ENCODE measurements at regions not wholly inside any gene's neighbourhood (a gene's known extent, or its start where the extent isn't known, plus 50 kb on each side); places are given as distances from the start of the nearest gene placed in this dataset.

DNA sequence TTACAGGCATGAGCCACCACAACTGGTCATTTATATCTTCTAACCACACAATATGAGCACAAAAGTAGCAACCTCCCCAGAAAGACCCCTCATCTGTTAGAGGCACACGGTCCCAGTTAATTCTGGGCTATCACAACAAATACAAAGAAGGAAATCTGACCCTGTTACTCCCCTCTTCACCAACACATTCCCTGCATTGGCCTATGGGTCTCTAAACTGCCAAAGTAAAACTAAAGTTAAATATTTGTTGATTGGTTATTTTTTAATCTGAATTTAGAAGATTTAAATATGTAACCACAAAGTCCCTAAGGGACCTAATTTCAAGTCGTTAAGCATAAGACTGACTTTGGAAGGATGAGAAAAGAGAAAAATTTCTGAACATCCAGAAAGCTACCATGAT is 496.7 kb upstream of the NMUR2 start:
- DNase-seq, result no peak

DNA sequence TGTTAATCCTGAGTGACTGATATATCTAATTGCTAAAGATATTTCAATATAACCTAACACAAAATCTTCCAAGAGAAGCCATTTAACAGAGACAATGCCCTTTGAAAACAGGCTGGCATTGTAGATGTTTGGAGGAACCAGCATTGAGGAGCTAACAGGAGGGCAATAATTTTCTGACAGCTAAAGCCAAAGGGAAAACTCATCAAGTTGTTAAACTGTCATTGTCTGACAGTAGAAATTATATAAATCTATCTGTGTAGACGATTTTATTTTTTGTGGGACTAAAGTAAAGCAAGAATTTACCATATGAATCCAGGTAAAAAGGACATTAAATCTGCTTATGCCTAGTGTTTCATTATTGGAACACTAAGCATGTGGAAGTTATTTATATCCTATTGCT is 500.2 kb upstream of the NMUR2 start:
- DNase-seq, result no peak

DNA sequence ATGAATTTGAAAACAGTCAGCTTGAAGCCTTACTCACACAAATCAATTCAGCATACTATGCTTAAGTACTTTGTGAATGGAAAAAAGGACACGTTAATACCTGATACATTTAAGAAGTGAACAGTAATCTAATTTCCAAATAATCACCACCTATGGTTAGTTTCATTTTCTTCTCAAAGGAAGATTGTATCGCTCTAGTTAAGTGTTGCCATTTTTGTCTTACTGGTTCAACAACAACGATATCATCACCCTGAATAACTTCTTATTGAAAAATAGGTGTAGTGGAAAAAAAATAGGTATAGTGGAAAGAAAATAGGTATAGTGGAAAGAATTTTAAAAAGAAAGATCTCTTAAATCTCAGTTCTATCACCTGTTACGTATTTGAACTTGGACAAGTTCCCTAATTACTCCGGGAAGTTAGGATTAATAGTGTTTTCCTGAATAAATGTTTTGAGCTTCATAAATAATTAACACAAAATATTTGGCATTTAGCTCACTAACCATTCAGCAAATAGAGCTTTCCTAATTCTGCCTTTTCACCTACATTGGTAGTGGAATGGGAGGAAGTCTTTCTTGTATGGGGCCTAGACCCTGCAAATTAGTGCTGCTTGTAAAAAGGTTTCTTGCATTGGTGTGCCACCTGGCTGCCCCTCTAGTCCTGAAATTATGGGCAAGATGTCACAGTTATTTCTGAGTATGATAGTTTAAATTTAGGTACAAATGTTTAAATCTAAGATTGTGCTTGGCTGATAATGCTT is 502.6 kb upstream of the NMUR2 start:
- DNase-seq, result no peak

DNA sequence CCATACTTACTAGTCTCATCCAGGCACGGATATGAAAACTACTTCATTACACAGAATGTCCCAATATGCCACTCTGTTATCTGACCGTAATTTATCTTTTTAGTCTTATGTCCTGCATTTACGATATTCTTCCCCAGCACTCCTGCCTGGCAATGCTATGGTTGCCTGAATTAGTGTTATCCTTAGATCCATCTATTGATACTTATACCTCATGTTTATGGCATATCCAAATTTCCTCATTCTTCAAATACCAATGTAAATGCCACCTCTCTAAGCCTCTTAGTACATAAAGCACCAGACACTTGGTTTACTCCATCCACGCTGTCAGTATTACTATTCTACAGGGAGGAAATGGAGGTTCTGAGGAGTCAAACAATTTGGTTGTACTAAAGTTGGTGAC is 507.8 kb upstream of the NMUR2 start:
- no peak for DNase-seq

DNA sequence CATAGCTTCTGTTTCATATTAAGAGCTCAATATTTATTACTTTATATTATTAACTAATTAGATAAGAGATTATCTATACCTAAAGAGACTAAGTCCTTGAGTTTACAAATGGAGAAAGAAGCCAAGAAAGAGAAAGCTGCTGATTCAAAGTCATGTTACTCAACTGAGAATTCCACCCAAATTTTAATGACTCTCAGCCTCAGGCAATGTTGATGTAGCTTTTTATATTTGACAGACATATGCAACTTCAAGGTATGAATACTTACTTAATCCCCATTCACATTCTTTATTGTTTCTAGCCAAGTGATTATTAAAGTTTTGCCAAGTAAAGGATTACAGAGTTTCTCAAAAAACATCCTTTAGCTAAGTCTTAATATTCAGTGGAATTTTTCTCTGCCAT is 527.5 kb upstream of the NMUR2 start:
- no peak for DNase-seq

DNA sequence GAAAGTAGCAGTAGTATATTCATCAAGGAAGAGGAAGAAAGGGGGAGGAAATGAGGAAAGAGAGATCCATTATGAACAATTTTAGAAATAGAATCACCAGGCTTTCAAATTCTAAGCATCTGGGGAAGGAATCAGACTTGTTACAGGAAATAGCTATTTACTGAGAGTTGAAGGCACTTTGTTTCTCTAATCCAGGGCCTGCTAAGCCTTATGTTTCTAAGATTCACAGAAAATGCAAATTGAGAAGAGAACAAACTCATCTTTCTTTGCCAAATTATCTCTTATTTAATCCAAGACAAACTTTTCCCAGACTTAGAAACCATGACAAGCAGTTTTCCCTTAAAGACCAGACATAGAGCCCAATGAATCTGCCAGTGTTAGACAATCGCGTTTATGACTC is 528.0 kb upstream of the NMUR2 start:
- no peak for DNase-seq

DNA sequence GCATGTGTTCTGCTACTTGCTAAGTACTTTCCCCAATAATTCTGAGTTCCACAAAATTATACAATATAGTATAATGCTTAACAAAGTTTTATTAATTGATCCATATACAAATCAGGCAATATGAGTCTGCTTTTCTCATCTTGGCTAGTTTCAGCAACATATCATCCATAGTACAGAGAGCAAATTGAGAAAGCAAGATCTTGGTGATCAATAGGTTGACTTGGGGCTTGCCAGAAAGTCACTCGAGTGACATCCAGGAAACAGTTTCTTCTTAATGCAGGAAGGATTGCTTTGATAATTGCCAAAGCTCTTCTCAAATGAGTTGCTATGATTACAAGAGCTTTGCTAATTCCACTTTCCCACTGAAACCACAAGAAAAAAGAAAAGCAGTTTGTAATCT is 533.6 kb upstream of the NMUR2 start:
- DNase-seq, result no peak

DNA sequence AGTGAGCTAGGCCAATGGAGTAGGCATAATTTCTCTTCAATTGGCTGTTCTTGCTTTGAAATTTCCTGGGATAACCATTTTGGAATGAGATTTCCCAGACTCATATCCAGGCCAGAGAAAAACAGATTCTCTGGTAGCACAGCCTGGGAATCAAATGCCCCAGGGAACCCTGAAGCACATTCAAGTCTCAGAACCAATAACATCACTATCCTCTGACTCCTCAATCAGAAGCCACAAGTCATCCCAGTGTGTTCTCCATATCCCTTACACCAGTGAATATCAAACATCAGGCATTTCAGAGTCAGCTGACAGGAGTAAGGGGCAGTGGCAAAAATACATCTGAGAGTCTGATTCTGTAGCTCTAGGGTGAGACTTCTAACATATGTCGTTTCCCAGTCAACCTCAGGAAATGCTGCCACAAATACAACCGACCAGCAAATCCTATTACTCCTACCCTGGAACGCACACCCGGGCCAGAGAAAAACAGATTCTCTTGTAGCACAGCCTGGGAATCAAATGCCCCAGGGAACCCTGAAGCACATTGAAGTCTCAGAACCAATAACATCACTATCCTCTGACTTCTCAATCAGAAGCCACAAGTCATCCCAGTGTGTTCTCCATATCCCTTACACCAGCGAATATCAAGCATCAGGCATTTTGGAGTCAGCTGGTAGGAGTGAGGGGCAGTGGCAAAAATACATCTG is 537.7 kb upstream of the NMUR2 start:
- DNase-seq, result no peak

DNA sequence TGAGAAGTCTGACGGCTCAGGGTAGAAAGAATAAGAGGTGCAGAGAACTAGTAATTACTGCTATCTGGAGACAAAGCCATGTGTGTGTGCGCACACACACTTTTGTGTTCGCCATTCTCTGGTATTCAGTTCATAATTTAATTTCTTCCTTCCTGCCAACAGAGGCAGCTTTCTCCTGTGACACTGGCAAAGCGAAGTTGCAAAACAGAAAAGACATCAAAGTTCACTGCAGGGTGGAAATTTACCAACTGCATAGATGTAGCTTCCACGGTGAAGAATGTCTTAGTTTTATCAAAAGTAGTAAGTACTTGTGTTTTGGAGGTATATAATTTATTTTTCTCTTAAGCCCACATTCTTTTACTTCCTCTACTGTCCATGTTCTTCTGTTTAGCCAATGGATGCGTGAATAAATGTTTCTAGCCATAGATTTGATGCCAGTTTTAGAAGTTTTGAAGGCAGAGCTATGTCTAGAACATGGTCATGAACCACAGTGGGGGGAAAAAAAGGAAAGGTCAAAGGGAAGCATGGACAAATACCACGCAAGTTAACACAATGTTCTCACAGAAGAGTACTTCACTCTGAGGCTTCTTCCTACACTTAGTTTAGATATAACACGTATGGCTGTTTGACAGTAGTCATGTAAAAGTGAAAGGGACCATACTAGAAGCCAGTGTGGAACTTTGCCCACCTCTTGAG is 536.5 kb upstream of the GRIA1 start:
- DNase-seq, result no peak

DNA sequence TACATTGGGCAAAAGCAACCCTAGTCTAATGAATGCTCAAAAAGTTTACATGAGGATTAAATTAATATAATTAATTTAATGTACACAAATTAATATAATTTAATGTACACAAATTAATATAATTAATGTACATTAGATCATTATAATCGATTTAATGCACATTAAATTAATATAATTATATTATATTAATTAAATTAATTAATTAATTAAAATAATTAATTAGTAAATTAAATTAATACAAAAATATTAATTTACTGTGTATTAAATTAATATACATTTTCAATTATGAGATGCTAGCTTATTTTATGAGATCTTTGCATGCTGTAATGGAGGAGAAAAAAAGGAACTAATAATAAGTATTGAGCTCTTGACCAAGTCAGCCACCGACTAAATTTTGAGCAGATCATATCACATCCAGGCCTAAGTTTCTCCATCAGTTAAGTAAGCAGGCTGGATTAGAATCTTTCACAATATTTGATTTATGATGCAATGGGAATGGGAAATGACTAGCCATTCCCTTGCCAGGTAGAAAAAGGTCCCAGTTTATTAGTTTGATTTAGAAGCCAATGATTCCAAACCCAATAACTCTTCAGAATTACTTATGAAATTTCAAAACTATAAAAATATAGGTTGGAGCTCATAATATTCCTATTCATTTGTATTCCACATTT is 533.4 kb upstream of the GRIA1 start:
- DNase-seq, result no peak

DNA sequence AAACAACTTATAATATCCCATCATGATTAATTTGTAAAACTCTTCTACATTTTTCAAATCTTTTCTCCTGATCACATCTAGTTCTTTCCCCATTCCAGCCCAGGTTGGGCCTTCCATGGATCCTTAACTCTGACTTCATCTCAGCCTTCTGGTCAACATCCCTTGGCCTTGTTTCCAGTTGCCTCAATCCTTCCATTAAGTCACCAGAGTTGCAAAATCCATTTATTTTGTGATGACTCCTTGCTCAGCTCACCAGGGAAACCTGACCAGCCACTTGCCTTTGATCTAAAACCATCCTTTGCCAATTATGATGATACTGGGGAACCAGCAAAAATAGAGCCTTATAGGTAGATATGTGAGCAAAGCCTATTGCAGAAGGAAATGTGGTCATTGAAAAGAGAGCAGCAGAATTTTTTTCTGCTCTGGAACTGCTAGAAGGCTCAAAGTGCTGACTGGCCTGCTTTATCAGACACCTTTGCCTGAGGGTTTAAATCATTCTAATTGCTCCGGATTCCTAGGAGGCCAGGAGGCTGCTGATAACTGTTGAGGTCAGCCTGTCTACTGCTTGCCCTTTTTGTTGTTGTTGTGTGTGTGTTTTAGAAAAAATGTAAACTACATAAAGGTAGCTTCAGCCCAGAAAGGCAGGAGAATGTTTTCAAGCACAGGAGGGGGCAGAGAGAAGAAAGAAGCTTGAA is 512.2 kb upstream of the GRIA1 start:
- DNase-seq, result no peak

DNA sequence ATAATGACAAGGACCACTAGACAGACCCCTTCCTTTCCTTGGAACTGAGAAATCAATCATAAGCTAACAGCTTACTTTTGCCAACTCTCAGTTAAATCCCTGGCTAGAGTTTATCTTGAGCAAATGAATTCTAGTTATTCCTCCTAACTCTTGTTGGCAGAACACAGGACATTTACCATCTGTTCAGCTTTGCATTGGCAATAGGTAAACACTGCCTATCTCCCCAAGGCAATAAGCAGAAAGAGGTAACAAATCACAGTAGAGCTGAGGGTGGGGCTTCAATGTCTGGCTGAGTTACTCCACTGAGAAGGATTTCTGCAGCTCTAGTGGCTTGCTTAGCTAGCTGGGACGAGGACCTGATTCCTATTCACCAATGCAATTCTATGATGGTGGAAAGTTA is 503.3 kb upstream of the GRIA1 start:
- DNase-seq, result no peak

DNA sequence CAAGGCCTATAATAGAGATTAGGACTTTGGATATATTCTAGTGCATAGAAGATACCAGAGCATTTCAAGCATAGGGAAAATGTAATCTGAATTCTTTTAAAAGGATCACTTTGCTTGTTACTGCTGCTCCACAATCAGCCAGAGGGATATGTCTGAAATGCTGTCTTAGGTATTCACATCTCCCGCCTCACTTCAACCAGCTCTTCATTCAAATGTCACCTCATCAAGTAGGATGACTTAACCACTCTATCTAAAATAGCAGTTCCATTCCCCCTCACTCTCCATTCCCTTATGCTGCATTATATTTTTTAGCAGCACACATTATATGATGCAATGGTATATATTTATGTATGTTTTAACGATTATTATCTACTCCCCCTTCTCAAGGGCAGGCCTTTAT is 500.3 kb upstream of the GRIA1 start:
- DNase-seq, result no peak

DNA sequence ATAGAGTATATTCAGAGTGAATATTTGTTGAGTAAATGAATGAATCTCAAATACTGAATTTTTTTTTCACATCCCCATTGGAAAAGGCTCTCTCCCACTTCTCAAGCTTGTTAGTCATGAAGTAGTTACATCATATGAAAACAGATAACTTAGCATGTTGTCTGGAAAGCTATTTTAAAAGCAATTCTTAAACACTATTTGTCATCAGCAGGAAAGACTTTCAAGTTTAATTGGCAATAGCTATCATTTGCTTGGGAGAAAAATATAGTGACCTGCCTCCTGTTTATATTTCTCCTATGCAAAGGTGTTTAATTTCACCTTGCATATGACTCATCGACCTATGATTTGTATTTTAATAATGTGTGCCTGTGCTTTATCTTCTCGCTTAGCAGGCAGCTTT is 499.8 kb upstream of the GRIA1 start:
- no peak for DNase-seq

DNA sequence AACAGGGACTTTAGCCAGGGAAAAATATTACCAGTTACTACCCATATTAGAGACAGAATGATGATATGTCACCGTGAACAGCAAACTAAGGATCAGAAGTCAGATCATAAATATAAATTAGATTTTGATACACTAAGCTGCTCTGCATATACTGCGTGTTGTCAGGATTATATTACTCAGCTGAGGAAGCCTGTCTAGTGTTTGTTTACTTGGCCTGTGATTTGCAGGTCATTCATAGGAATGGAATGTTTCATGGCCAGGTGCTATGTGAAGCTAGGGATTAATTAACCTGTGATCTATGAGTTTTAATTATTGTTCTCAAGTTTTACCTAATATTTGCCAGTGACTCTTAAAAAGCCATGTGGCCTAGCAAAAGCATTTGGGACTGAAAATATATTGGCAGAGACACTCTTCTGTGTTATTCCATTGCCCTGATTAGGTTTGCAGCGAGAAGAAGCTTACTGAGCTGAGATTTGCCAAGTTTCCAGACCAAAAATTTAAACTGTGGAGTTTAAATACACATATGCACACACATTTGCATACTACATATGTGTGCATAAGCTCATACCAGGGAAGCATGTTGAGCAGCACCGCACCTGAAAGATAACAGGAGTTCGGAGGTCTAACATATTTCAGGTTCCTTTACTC is 496.3 kb upstream of the GRIA1 start:
- no peak for DNase-seq

DNA sequence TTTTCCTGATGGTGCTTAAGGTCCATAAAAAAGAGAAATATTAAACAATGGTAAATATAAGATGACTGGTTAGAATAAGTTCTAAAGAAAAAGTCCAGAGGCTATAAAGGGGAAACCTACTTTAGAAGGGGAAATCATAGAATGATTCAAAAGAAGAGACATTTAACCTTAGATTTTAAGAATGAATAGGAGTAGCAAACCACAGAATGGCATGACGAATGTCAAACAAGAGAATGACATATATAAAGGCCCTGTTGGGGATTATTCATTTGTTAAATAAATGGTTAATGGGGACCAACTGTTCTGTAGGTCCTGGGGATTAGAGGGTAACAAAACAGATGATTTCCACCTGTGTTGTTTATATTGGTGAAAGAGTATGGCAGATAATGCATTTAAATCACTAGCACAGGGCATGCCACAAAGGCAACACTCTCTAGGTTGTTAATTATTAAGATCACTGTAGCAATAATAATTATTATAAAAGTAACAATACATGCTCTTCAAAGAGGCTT is 495.2 kb upstream of the GRIA1 start:
- DNase-seq, result no peak

DNA sequence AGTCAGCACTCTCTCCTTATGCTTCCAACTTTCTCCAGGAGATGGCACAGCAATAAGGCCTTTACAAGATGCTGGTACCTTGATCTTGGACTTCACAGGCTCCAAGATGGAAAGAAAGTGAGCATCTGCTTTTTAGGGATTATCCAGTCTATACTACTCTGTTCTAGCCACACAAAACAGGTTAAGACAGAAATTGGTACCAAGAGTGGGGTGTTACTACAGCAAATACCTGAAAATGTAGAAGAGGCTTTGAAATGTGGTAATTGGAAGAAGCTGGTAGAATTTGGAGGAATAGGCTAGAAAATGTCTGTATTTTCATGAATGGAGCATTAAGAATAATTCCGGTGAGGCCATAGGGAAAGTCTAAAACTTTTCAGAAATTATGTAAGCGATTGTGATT is 484.8 kb upstream of the GRIA1 start:
- DNase-seq, result no peak

DNA sequence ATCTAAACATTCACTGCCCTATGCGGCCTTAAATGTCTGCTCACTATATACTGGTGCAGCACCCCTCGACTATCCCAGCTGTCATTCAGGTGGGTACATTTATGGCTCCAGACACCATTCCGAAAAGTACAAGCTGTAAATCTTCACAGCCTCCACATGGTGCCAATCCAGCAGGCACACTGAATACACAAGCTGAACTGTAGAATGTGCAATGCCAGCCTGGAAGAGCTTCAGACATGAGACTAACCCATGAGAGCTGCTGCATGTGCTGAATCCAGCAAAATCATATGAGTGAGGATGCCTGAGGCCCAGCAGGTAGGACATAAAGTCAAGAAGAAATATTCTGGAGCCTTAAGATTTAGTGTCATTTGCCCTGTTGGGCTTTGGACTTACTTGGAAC is 483.8 kb upstream of the GRIA1 start:
- no peak for DNase-seq

DNA sequence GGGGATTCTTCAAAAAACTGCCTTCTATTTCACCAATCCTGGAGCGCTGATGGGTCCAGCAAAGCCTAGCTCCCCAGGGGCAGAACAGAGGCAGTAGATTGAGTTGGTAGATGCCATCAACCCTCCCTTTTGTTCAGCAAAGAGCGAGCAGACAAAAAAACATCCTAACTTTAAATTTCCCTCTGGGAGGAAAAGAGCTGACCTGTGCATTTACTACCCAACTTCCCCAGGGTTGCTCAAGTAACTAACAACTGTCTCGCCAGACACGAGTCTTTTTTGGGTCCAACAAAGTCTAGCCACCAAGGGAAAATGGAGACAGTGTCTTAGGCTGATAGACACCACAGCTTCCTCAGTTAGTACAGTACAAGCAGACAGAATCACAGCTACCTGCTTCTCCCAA is 476.3 kb upstream of the GRIA1 start:
- DNase-seq, result no peak

DNA sequence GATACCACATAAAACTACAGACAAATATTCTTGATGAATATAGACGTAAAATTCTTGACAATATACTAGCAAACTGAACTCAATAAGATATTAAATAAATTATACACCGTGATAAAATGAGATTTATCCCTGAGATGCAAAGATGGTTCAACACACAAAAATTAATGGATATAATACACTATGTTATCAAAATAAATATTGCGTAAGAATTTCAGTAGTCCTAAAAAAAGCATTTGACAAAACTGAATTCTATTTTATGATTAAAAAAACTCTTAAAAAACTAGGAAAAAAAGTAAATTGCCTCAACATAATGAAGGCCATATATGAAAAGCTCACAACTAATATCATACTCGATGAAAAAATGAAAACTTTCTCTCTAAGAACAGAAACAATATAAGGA is 472.3 kb upstream of the GRIA1 start:
- DNase-seq, result no peak

DNA sequence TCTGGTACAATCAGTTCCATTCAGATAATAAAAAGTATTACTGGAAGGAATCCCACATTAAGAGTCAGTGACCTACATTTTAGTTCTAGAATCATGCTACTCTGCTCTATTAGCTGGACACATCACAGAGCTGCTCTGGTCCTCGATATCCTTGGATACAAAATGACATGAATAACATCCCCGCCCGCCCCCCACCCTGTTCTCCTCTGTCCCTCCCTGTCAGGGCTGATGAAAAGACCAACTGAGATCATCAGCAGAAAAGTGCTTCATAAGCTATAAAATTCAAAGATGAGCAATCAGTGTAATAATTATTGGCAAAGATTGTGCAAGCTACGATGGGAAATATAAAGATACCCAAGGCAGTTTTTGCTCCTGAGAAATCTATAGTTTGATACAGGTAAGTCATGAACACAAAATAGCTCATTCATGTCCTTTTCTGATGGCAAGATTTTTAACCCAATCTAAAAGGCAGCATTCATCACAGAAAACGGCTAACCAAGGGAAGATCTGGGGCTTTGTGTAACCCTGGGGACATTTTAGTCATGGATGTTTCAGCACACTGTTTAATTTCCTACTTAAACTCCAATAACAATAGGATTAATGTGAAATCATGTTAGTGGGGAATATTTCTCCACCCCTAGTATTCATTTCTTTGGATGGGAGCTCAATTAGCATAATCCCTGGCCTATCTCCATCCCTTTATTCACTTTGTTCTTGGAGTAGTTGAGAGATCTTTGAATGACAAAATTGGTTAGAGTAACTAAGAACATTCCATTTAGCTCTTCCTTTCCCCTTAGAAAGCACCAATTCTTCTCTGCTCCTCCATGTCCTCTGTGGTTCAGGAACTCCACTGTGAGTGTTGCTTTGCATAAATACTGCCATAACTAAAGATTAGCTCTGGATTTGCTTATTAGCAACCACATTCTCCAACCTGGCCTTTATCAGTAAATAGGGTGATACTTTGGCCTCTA is 459.4 kb upstream of the GRIA1 start:
- DNase-seq, result no peak
